ENCODE measurements at regions not wholly inside any gene's neighbourhood (a gene's known extent, or its start where the extent isn't known, plus 50 kb on each side); places are given as distances from the start of the nearest gene placed in this dataset.

DNA sequence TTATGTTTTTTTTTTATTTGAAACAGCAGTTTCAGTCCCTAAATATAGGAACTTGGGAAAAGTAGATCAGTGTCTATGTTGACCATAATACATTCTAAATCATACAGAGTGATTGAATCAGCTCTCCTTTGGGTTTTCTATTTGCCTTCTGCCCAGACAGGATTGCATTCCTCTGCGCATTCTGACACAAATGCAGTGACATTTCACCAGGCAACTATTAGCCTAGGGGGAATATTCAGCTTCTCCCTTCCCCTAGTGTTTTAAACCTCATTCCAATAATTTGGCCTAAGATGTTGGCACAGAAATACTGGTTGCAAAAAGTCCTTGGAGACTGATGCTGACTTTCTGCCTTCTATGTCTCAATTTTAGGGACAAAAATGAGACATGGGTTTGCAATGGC is 172.8 kb downstream of the PTGER3 start:
- H3K4me3 ChIP-seq (ENCODE audit: low read length) = no peak overlapping the region
- H3K27me3 ChIP-seq (ENCODE audit: control insufficient read depth, insufficient read depth, low read length) = no peaks in the 10 kb centered on the region
- no CpG with 5 or more reads among the region's 1 CpG for WGBS (ENCODE audit: insufficient coverage, insufficient read length)
- peaks cover 1% of the 10 kb centered on the region; the same call in 1 of the 2 replicates for H3K9me3 ChIP-seq (ENCODE audit: control insufficient read depth, insufficient read depth, low read length)
- no peak for DNase-seq (ENCODE audit: low read depth, low spot score)
- H3K36me3 ChIP-seq (ENCODE audit: control insufficient read depth, insufficient read depth, low read length) = no peaks in the 10 kb centered on the region
- no peaks in the 10 kb centered on the region for H3K4me1 ChIP-seq (ENCODE audit: control insufficient read depth, insufficient read depth, low read length)
- no peak overlapping the region for H3K27ac ChIP-seq (ENCODE audit: low read length)

- no peaks in the 10 kb centered on the region for H3K27me3 ChIP-seq (ENCODE audit: control insufficient read depth, insufficient read depth, low read length)
- H3K36me3 ChIP-seq (ENCODE audit: control insufficient read depth, insufficient read depth, low read length) = no peaks in the 10 kb centered on the region
- no peak overlapping the region for H3K27ac ChIP-seq (ENCODE audit: low read length)
- no CpG with 5 or more reads among the region's 3 CpGs for WGBS (ENCODE audit: insufficient coverage, insufficient read length)
- no peaks in the 10 kb centered on the region for H3K9me3 ChIP-seq (ENCODE audit: control insufficient read depth, insufficient read depth, low read length)
- H3K4me3 ChIP-seq (ENCODE audit: low read length) = no peak overlapping the region
- DNase-seq (ENCODE audit: low read depth, low spot score) = no peak
- no peaks in the 10 kb centered on the region for H3K4me1 ChIP-seq (ENCODE audit: control insufficient read depth, insufficient read depth, low read length)
Measured at GRCh38 chr1:70877343-70877742, 170.3 kb downstream of the PTGER3 start.

DNA sequence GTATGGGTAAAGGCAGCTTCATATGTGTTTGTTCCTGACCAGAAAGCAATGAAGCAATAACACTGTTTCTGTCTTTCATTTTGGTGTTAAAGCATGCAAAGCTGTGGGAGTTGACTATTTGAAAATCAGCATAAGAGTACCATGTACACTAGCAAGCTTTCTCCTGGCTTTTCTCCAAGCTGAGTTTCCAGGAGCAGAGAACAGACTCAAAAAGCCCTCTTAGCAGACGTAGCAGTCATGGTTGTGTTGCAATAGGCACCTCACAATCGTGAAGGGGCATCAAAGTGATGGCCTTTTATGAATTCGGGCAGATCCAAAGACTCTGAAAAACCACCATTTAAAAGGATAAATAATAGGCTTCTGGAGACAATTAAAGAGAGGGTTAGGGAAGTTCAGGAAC is 159.7 kb downstream of the PTGER3 start:
- H3K4me3 ChIP-seq (ENCODE audit: low read length) = no peak overlapping the region
- no peak for DNase-seq (ENCODE audit: low read depth, low spot score)
- no CpG with 5 or more reads among the region's 3 CpGs for WGBS (ENCODE audit: insufficient coverage, insufficient read length)
- no peaks in the 10 kb centered on the region for H3K36me3 ChIP-seq (ENCODE audit: control insufficient read depth, insufficient read depth, low read length)
- no peaks in the 10 kb centered on the region for H3K9me3 ChIP-seq (ENCODE audit: control insufficient read depth, insufficient read depth, low read length)
- H3K4me1 ChIP-seq (ENCODE audit: control insufficient read depth, insufficient read depth, low read length) = no peaks in the 10 kb centered on the region
- no peak overlapping the region for H3K27ac ChIP-seq (ENCODE audit: low read length)
- H3K27me3 ChIP-seq (ENCODE audit: control insufficient read depth, insufficient read depth, low read length) = no peaks in the 10 kb centered on the region

DNA sequence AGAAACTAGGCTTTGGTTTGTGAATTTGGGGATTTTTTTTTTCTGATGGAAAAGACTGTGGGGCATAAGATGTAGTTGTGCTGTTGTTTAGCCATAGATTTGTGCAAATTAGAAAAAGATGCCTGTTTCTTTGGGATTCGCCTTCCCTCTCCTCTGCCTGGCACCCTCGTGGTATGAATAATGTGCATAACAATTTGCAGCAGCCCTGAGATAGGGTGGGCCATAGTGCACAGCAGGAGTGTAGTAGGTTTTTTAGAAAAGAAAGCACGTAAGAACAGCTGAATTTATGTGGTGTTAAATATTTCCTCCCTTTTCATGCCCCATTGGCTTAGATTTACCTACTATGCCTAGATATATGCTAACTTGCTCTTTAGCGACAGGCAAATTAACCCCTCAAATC is 158.9 kb downstream of the PTGER3 start:
- no peak for DNase-seq (ENCODE audit: low read depth, low spot score)
- Histone ChIP-seq H3K27me3 (ENCODE audit: control insufficient read depth, insufficient read depth, low read length) (no peaks in the 10 kb centered on the region), H3K4me3 (ENCODE audit: low read length) (no peak overlapping the region), H3K9me3 (ENCODE audit: control insufficient read depth, insufficient read depth, low read length) (no peaks in the 10 kb centered on the region), H3K36me3 (ENCODE audit: control insufficient read depth, insufficient read depth, low read length) (no peaks in the 10 kb centered on the region), H3K4me1 (ENCODE audit: control insufficient read depth, insufficient read depth, low read length) (no peaks in the 10 kb centered on the region), H3K27ac (ENCODE audit: low read length) (no peak overlapping the region)
- no CpG with 5 or more reads among the region's 4 CpGs for WGBS (ENCODE audit: insufficient coverage, insufficient read length)

DNA sequence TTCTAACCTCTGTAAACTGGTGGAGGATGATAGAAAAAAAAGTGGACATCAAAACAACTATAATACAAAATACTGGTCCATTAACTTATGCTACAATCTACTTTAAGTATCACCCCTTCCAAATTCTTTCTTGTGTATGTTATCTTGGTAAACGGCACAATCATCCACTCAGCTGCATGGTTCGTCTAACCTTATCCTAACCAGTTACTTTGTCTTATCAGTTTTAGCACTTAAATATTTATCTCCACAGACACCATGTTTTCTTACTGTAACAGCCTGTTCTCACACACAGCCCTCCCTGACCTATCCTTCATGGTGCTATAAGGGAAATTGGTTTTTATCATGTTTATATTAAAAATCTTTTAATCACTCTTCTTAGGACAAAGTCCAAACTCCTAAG is 157.2 kb downstream of the PTGER3 start:
- no CpG with 5 or more reads among the region's 2 CpGs for WGBS (ENCODE audit: insufficient coverage, insufficient read length)
- no peak for DNase-seq (ENCODE audit: low read depth, low spot score)

GRCh38 chr1:70891051-70891843 is 156.4 kb downstream of the PTGER3 start:
- H3K9me3 ChIP-seq (ENCODE audit: control insufficient read depth, insufficient read depth, low read length) = no peaks in the 10 kb centered on the region
- H3K27me3 ChIP-seq (ENCODE audit: control insufficient read depth, insufficient read depth, low read length) = no peaks in the 10 kb centered on the region
- no peak overlapping the region for H3K27ac ChIP-seq (ENCODE audit: low read length)
- no peaks in the 10 kb centered on the region for H3K4me1 ChIP-seq (ENCODE audit: control insufficient read depth, insufficient read depth, low read length)
- H3K4me3 ChIP-seq (ENCODE audit: low read length) = no peak overlapping the region
- DNase-seq (ENCODE audit: low read depth, low spot score) = no peak
- no peaks in the 10 kb centered on the region for H3K36me3 ChIP-seq (ENCODE audit: control insufficient read depth, insufficient read depth, low read length)

More for the DNA sequence above, 157.2 kb downstream of the PTGER3 start:
- Histone ChIP-seq H3K27ac (ENCODE audit: low read length) (no peak overlapping the region), H3K4me3 (ENCODE audit: low read length) (no peak overlapping the region), H3K27me3 (ENCODE audit: control insufficient read depth, insufficient read depth, low read length) (no peaks in the 10 kb centered on the region), H3K4me1 (ENCODE audit: control insufficient read depth, insufficient read depth, low read length) (no peaks in the 10 kb centered on the region), H3K9me3 (ENCODE audit: control insufficient read depth, insufficient read depth, low read length) (no peaks in the 10 kb centered on the region), H3K36me3 (ENCODE audit: control insufficient read depth, insufficient read depth, low read length) (no peaks in the 10 kb centered on the region)

- H3K27me3 ChIP-seq (ENCODE audit: control insufficient read depth, insufficient read depth, low read length) = no peaks in the 10 kb centered on the region
- H3K4me3 ChIP-seq (ENCODE audit: low read length) = no peak overlapping the region
- H3K4me1 ChIP-seq (ENCODE audit: control insufficient read depth, insufficient read depth, low read length) = no peaks in the 10 kb centered on the region
- whole genome bisulfite sequencing (ENCODE audit: insufficient coverage, insufficient read length) = no CpG with 5 or more reads among the region's 2 CpGs
- DNase-seq (ENCODE audit: low read depth, low spot score) = no peak
- no peak overlapping the region for H3K27ac ChIP-seq (ENCODE audit: low read length)
- H3K9me3 ChIP-seq (ENCODE audit: control insufficient read depth, insufficient read depth, low read length) = no peaks in the 10 kb centered on the region
- no peaks in the 10 kb centered on the region for H3K36me3 ChIP-seq (ENCODE audit: control insufficient read depth, insufficient read depth, low read length)
Measured at GRCh38 chr1:70892140-70892539, 155.5 kb downstream of the PTGER3 start.

DNA sequence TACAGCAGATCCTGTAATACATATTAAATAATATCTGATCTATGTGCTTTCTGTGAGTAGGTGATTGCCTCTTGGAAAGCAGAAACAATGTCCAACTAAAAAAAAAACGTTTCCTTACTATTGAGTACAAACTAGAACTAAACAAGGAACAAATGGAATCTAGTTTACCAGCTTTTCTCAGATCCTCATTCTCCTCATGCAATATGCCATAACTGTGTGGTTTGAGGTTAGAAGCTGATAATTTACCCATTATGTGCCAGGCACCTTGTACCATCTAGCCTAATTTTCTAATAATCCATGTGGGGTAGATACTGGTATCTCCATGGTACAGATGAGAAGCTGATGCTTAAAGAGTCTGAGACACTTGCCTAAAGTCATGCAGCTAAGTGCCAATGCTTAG is 154.7 kb downstream of the PTGER3 start:
- Histone ChIP-seq H3K4me3 (ENCODE audit: low read length) (no peak overlapping the region), H3K27me3 (ENCODE audit: control insufficient read depth, insufficient read depth, low read length) (no peaks in the 10 kb centered on the region), H3K36me3 (ENCODE audit: control insufficient read depth, insufficient read depth, low read length) (no peaks in the 10 kb centered on the region), H3K9me3 (ENCODE audit: control insufficient read depth, insufficient read depth, low read length) (no peaks in the 10 kb centered on the region), H3K27ac (ENCODE audit: low read length) (no peak overlapping the region), H3K4me1 (ENCODE audit: control insufficient read depth, insufficient read depth, low read length) (no peaks in the 10 kb centered on the region)
- no CpG with 5 or more reads among the region's 1 CpG for WGBS (ENCODE audit: insufficient coverage, insufficient read length)
- DNase-seq (ENCODE audit: low read depth, low spot score) = no peak

DNA sequence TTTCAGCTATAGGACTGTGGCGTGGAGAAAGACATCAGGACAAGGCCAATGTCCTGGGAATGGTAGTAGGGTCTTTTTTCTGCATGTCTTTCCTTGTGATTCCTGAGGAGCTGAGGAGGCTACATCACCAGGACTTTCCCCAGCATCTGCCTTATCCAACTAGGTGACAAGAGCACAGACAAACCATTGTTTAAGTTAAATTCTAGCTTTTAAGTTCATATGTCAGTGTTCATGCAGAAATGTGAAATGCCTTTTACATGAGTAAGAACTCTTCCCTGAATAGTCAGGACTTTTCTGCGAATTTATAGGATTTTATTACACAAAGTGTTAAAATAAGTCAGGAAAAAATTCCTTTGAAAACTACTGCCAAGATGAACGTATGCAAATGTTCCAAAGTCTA is 154.2 kb downstream of the PTGER3 start:
- Histone ChIP-seq H3K27ac (ENCODE audit: low read length) (no peak overlapping the region), H3K4me3 (ENCODE audit: low read length) (no peak overlapping the region), H3K9me3 (ENCODE audit: control insufficient read depth, insufficient read depth, low read length) (no peaks in the 10 kb centered on the region), H3K27me3 (ENCODE audit: control insufficient read depth, insufficient read depth, low read length) (no peaks in the 10 kb centered on the region), H3K36me3 (ENCODE audit: control insufficient read depth, insufficient read depth, low read length) (no peaks in the 10 kb centered on the region), H3K4me1 (ENCODE audit: control insufficient read depth, insufficient read depth, low read length) (no peaks in the 10 kb centered on the region)
- WGBS (ENCODE audit: insufficient coverage, insufficient read length) = no CpG with 5 or more reads among the region's 3 CpGs
- DNase-seq (ENCODE audit: low read depth, low spot score) = no peak

DNA sequence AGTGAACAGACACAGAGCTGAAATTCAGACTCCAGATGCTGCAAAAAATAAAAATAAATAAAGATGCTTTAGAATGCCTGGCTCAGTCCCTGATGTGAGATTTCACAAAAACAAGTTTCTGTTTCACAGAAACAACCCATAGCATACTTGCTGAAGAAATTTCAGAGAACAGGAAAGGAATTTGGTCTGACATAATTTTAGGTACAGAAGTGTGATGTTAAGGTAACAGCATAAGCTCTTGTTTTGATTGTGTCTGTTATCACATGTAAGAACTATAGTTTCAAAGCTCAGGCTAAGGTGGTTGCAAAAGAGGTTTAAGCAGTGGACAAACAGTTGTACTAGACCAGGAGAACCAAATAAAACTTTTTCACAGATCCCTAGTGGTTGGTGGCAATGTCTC is 152.1 kb downstream of the PTGER3 start:
- Histone ChIP-seq H3K4me1 (ENCODE audit: control insufficient read depth, insufficient read depth, low read length) (0 out of 2 replicates have a peak, but pooled peaks cover 2% of the 10 kb centered on the region), H3K27ac (ENCODE audit: low read length) (no peak overlapping the region), H3K27me3 (ENCODE audit: control insufficient read depth, insufficient read depth, low read length) (no peaks in the 10 kb centered on the region), H3K9me3 (ENCODE audit: control insufficient read depth, insufficient read depth, low read length) (no peaks in the 10 kb centered on the region), H3K36me3 (ENCODE audit: control insufficient read depth, insufficient read depth, low read length) (no peaks in the 10 kb centered on the region), H3K4me3 (ENCODE audit: low read length) (no peak overlapping the region)
- no peak for DNase-seq (ENCODE audit: low read depth, low spot score)

- no peak overlapping the region for H3K27ac ChIP-seq (ENCODE audit: low read length)
- H3K36me3 ChIP-seq (ENCODE audit: control insufficient read depth, insufficient read depth, low read length) = no peaks in the 10 kb centered on the region
- no CpG with 5 or more reads among the region's 1 CpG for WGBS (ENCODE audit: insufficient coverage, insufficient read length)
- 0 out of 2 replicates have a peak, but pooled peaks cover 2% of the 10 kb centered on the region for H3K4me1 ChIP-seq (ENCODE audit: control insufficient read depth, insufficient read depth, low read length)
- no peaks in the 10 kb centered on the region for H3K27me3 ChIP-seq (ENCODE audit: control insufficient read depth, insufficient read depth, low read length)
- no peak overlapping the region for H3K4me3 ChIP-seq (ENCODE audit: low read length)
- no peaks in the 10 kb centered on the region for H3K9me3 ChIP-seq (ENCODE audit: control insufficient read depth, insufficient read depth, low read length)
- peak; percentile 7 for DNase-seq (ENCODE audit: low read depth, low spot score)
Measured at GRCh38 chr1:70896224-70896623, 151.4 kb downstream of the PTGER3 start.
